Activated T-cell treated with anti-CD3 and anti-CD28 coated beads, Interleukin-2, amount 50 U/mL, for 48 hours (primary cell): ENCODE measurements at regions not wholly inside any gene's neighbourhood (a gene's known extent, or its start where the extent isn't known, plus 50 kb on each side); places are given as distances from the start of the nearest gene placed in this dataset.

Experiments used
- DNase-seq, 2 experiments: peaks; one replicate each; pipeline ENCODE4 v3.0.0-alpha.2; 2020

DNA sequence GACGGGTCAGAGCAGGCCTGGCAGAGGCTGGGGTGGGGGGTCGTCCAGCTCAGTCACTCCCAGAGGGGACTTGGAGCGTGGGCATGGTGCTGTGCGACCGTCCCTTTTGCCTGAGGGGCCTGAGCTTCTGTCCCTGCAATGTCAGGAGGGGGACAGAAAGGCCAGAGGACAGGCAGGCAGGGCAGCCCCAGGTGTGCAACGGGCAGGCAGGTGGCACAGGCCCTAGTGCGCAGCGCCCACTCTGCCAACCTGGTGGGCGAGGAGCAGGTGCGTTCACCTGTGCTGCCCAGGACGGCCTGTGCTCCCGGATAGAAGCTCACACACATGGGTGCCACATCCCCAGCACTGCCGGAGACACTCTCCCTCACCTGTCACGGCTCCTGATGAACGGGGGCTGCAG lies 78.7 kb upstream of the SLCO4A1 start:
- DNase-seq: no peak

DNA sequence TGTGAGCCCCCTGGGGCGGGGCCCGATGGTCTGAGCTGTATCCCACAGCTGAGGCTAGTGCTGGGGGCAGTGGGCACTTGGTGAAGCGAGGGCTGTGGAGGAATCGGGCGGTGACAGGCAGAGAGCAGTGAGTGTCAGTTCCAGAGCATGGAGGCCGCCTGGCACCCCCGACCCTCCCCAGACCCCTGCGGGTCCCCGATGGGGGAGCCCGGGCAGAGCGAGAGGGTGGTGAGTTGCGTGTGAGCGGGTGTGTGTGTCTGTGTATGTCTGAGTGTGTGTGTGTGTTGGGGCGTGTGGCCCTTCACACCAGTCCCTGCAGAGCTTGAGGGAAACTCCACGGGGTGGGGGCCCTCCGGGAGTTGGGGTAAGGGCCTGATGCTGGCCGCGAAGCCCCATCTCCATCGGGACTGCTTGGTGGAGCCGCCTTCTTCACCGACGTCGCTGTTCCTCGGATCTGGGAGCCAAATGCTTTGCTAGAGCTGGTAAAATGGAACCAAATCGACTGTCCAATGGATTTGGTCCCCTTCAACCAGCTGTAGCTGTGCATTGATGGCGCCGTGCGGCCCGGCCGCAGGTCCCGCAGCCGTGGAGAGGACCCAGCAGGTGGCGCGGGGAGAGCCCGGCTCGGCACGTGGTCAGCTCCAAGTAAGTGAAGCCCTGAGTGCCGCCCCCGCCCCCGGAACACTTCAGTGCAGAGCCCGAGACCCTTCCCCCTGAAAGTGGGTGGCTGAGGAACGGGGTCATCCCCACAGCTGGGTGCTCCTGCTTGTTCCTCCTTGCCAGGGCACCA lies 77.7 kb upstream of the SLCO4A1 start:
- no peak for DNase-seq

DNA sequence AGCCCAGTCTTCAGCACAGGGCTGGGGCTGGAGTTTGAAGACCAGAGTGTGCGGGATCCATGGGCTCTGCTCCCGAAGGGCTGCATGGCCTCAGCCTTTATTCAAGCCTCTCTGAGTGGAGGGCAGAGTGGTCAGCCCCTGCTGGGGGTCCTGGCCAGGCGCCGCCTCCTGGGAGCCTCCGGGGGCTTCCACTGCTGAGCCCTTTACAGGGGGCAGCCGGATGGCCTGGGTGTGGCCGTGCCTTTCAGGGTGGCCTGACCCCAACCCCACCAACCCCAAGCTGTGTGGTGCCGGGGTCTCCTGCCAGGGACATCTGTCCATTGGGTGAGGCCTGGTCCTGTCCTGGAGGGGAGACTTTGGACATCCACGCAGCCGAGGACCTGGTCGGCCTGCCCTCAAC lies 76.0 kb upstream of the SLCO4A1 start:
- no peak for DNase-seq

DNA sequence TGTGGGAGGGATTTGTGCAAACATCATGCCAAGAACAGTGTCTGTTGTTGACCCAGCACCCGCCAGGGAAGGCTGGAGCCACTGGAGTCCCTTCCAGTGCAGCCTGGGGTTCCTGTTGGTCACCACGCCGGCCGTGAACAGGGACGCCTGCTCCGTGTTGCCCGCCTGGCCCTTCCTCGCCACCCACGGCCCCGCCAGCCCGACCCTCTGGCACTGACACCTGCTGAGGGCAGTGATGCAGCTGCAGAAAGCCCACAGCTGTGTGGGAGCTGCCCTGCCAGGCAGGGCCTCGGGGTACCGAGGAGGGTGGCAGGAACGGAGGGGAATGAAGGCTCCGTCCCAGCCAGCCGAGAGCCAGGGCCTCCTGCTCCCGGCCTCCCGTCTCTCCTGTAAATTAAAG lies 75.5 kb upstream of the SLCO4A1 start:
- no peak for DNase-seq

DNA sequence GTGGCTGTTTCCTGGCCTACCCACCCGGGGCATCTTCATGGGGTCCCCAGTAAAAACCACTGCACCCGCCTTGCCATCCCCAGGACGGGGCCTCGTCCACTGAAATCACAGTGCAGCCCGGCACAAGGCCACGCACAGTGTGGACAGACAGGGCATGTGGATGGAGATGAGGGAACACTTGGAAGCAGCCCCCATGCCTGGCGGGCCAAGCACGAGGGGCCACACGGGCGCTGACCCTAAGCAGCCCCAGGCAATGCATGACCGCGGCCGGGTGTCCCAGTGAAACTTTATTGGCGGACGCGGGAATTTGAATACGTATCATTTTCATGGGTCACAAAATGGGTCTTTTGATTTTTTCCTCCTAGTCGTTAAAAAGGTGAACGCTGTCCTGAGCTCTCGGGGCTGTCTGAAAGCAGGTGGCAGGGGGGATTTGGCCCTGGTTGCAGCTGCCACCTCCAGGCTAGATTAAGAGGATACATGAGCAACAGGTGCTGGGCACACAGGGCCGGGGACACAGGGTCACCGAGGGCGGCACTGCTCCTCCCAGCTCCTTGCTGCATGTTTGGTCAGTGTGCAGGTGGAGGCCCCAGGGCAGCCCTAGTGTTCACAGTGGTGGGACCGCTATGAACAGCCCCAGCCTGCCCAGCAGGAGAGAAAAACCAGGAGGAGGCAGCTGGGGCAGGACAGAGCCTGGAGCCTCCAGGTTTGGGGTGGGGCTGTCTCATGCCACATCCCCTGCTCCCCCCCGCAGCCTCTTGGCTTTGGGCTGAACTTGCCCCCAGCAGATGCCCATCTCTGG lies 74.9 kb upstream of the SLCO4A1 start:
- DNase-seq: no peak

DNA sequence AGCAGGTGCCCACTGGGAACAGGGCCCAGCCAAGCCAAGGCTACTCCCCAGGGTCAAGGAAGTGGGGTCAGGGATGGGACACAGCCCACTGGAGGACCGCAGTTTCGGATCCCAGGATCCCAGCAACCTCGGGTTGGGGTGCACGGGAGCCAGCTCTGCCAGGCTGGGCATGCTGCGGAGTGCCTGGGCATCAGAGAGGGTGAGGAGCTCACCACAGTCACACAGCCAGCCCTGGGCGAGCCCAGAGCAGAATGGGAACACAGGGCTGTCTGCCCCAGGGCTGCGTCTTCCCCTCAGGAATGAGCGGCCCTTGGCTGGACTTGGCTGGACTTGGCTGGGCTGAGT lies 74.3 kb upstream of the SLCO4A1 start:
- no peak for DNase-seq

DNA sequence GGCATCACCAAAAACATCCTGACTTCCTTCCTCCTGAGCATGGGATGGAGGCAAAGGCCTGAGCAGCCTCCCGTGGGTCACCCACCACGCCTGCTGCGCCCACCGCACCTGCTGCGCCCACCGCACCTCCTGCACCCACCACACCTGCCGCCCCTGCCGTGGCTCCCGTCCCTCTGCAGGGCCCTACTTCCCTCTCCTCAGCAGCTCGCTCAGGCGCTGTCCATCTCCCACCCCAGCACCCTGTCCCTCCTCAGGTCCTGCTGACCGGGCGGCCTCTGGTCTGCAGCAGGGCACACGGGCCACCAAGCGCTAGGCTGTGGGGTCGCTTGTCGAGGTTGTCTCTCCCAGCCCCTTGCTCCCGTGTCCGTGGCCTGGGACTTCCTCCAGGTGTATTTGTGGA lies 72.7 kb upstream of the SLCO4A1 start:
- DNase-seq: no peak

DNA sequence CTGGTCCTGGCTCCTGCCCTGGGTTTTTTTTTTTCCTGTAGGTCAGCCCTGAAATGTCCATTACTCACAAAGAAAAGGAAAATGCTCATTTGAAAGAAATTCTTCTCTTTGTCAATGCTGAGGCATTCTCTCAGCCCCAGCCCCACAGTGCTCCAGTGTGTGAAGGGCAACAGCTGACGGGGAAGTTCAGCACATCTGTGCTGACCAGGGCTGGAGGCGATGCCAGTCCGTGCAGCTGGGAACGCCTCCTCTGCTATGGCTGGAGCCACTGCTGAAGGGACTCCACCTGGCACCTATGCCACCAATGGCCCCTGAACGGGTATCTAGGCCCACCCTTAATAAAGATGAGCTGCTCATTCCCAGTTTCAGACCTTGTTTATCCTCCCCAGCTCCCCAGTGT lies 71.9 kb upstream of the SLCO4A1 start:
- DNase-seq: no peak

DNA sequence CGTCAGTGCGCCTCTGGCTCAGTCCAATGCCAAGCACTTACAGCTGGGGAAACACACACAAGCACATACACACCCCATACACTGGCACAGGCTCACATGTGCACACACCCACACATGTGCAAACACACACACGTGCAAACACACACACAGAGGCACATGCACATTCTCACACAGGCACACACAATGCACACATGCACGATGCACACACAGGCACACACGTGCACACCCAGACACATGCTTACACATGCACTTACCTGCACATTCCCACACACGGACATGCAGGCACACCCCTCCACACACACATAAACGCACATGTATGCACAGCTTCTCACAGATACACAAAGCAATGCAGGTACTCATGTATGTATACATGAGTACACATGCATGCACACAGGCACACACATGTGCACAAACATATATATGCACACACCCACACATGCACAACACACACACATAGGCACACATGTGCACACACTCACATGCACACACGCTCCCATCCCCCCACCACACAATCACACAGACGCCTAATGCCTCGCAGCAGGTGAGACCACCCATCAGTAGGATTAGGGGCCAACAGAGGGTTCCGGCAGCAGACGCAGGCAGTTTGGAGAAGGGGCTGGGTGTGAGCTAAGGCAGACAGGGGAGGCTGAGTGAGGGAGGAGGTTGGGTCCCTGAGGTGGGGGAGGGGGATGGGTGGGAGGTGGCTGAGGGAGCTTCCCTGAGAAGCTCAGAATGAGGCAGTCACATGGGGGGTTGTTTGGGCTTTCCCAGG lies 71.2 kb upstream of the SLCO4A1 start:
- no peak for DNase-seq

DNA sequence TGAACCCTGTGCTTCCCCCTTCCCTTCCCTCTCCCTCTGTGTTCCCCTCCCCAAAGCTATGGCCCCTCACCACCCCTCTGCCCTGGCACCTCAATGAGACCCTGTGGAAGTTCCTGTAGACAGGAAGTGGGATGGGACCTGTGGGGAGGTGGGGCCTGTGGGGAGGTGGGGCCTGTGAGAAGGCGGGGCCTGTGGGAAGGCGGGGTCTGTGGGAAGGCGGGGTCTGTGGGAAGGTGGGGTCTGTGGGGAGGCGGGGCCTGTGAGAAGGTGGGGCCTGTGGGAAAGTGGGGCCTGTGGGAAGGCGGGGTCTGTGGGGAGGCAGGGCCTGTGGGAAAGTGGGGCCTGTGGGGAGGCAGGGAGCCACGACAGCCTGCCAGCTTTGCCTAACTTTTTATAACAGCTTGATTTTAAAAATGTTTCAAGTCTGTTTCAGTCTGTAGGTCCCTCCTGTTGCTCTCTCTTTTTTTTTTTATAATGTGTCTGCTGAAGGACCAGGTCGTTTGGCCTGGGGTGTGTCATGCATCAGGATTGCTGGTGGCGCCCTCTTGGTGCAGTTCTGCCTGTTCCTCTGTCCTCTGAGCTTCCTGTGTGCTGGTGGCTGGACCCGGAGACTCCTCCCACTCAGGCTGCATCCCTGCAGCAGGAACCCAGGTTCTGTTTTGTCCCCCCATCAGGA lies 70.5 kb upstream of the SLCO4A1 start:
- DNase-seq: peak; percentile 37 to 44

DNA sequence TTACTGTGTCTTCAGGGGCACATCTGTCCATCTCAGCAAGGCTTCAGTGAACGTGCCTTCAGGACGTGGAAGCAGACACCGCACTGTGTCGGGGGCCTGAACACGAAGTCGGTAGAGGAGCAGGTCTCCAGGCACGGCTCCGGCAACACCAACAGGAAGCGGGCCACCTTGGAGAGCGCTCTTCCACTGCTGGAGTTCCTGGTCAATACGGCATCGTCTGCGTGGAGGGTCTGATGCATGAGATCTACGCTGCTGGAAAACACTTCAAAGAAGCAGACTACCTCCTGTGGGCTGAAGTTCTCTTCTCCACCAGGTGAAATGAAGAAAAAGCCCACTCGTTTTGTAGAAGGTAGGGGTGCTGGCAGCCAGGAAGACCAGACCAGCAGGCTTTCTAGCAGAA lies 69.3 kb upstream of the SLCO4A1 start:
- DNase-seq: no peak

DNA sequence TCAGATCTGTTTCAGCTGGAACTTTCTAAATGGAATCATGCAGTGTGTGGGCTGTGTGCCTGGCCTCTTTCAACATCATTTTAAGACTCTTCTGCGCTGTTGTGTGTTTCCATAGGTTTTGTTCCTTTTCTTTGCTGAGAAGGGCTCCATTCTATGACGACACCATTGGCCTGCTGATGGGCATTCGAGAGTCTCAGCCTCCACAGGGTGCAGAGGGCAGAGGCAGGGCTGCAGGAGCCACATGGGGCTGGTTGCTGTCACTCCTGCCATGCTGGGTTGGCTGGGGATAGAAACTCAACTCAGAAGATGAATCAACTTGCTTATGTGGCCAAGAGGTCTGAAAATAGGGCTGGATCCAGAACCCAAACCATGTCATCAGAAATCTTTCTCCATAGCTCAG lies 68.5 kb upstream of the SLCO4A1 start:
- DNase-seq: no peak

DNA sequence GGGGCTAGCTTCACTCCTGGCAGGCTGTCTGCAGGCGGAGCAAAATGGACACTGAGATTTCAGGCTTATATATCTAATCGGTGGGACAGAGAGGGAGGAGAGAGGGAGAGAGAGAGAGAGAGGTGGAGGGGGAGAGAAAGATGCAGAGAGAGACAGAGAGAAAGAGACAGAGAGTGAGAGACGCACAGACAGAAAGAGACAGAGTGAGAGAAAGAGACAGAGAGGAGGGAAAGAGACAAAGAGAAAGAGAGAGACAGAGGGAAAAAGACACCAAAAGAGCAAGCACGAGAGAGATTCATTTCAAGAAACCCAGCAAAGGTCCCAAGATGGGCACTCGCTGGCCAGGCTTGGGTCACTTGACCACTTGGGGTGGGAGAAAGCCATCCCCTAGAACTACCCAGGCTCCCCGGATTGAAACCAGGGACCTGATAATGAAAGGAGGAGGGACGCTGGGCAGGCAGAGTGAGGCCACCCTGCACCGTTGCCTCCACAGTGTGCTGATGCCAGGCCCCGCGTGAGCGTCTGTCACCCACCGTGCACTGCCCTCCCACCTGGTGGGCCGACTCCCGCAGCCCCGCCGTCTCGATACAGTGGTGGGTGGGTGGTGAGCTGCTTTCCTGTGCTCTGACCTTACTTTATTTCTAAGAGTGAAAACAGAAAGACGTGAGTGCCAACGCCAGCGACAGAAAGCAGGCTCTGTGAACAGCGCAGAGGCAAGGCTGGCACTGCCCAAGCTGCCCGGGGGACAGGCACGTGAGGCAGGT lies 67.9 kb upstream of the SLCO4A1 start:
- DNase-seq: no peak

DNA sequence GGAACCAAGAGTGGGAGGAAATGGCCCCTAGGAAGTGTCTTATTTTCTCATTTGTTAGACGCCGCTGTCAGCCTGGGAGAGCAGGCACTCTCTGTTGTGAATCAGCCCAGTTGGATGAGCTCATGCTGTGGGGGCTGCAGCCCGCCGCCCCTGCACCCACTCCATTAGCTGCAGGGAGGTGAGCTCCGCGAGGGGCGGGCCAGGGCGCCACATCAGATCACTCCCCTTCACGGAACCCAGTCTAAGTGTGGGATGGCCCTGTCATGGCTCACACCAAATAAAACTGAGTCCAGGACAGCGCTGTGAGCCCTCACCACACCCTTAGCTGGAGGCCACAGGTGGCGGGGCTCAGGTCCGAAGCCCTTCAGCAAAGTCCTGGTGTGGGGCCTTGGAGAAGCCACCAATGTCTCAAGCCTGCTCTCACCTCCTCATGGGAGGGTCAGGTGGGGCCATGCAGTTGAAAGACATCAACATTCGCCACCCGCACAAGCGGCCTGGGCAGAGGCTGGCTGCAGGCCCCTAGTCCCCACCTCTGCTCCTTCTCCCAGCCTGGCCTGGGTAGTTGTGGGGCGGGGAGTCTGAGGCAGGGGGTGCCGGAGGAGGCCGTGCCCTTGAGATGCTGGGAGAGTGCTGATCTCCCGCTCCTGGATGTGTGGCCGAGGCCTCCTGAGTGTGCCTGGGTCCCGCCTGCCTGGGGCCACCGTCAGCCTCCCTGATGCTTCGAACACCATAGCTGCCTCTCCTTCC lies 66.2 kb upstream of the SLCO4A1 start:
- DNase-seq: no peak

DNA sequence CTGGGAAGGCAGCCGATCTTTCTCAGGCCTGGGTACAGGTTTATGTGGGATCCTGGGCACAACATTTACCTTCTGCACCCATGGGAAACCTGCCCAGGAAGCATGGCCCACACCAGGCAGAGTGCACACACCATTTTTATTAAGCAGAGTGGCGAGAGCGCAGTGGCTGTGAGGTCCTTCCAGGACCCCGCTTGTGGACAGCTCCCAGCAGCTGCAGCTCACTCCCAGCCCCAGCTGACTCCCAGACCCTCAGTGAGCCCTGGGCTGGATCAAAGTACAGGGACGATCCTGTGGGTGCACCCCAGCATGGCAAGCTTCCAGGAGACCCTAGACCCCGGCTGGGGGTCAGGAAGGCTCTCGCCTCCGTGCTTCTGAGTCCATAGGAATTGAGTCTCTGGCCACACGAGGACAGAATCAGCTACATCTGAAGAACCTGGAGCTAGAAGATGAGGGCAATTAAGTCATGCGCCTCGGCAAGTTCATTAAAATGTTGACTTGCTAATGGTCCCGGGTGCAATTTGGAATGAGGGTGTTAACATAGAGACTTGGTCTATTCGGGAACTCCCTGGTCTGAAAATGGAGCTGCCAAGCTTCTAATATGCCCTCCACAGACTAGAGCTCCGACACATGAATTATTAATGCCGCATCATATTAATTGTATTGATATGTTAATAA lies 65.4 kb upstream of the SLCO4A1 start:
- DNase-seq: no peak

DNA sequence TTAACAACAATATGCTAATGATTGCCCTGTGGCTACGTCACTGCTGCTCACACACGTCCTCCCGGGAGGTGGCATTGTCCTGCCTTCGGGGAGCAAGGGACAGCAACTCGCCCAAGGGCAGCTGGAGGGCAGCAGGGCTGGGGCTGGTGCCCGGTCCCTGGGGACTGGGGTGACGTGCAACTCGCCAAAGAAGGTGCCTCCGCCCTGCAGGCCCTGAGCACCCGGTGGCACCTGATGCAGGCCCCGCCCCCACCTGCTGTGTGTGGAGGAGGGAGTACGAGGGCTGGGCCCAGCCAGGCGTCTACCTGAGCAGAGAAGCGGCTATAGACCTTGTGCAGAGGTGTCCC lies 64.8 kb upstream of the SLCO4A1 start:
- DNase-seq: no peak

DNA sequence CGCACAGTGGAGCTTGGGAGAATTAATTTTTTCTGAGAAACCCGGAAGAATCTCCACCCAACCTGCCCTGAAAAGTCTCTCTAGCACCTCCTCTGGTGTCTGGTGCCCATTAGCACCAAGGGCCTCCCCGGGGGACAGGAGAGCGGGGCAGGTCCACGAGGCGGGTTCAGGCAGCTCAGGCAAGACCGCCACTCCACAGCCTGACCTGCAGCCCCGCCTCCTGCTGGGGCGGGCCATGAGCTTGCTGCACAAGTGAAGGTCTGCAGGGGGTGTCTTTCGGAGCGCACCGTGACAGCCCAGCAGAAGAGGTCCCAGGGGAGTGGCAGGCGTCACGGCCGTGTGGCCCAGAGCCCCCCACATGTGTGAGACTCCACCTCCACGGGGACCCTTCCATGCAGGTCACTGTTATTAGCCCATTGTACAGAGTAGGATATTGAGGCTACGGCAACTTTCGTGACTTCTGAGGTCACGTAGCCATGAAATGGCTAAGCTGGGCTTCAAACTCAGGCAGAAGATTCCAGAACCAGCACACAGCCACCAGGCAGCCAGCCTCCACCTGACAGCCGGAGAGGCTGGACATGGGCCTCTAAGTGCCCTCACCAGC lies 63.9 kb upstream of the SLCO4A1 start:
- no peak for DNase-seq

DNA sequence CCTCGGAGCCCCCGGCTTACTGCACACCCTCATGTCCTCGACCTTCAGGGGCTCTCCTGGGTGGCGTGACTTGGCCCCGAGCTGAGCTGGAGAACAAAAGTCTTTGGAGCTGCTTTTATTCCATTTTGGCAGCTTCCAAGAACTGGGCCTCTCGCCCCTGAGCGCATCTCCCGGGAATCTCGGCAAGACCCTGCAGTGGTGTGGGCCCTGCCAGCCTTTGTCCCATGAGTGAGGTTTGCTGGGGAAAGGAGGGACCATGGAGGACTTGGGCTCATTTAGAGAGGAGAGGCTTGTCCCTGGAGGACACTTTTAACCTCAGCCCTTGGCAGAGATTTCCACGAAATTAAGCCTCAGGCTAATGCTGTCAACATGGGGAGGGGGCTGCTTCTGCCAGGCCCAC lies 62.3 kb upstream of the SLCO4A1 start:
- no peak for DNase-seq

DNA sequence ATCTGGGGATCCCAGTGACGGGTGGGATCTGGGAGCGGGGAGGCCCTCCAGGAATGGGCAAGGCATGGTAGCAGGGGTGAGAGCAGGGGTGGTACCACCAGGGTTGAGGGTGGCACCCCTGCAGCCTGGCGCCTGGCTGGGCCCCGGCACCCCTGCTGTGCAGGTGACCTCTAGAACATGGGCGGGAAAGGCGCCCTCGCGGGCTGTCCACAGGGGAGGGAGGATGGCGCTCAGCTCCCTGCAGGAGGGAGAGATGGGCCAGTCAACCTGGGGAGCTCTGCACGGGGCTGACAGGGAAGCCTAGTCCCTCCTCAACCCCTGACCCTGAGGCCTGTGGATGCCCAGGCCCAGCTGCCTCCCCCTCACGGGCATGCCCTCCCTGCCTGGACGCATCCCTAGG lies 61.6 kb upstream of the SLCO4A1 start:
- no peak for DNase-seq

DNA sequence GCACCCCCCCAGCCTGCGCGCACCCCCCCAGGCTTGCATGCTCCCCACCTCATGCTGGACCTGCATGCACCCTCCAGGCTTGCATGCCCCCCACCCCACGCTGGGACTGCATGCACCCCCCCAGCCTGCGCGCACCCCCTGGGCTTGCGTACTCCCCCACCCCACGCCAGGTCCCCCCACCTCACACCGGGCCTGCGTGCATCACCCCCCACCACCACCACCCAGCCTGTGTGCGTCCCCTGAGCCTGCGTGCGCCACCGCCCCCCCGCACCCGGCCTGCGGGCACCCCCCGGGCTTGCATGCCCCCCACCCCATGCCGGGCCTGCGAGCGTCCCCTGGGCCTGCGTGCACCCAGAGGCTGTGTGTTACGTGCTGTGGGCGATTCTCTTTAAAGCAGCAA lies 61.0 kb upstream of the SLCO4A1 start:
- no peak for DNase-seq

DNA sequence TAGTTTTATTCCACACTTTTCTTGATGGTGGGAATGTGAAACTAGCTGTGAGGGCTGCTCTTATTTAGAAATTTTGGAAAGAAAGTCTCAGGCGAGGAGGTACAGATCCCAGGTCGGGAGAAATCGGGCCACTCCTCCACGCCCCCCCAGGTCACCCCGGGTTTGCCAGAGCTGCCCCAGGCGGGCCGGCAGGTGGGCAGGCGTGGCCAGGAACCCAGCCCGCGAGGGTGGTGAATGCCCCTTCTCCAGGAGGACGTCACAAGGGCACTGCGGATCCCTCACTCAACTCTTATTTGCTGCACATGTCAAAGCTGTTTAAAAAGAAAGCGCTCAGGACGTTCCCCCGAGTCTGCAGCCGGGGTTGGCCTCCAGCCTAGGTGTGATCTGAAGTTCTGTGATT lies 60.5 kb upstream of the SLCO4A1 start:
- DNase-seq: no peak
